ENCODE measurements at regions not wholly inside any gene's neighbourhood (a gene's known extent, or its start where the extent isn't known, plus 50 kb on each side); places are given as distances from the start of the nearest gene placed in this dataset.

DNA sequence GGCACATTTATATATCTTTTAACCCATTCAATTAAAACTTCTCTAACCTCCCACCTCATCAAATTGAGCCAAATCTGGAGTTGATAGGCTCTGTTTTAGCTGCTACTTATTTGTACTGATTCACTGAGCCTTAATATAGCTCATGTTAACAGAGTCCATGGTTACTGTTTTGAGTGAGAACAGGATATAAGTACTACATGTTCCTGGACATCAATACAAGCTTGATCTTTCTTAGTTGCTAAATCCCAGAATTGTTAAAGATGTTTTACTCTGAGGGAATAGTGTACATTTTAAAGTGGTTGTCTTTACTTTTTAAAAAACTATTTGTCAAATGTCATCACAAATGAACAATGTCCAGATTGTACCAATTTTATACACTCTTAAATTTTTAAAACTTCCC, 157.7 kb downstream of the RPRM start:
- TF ChIP-seq, protein P1, sequence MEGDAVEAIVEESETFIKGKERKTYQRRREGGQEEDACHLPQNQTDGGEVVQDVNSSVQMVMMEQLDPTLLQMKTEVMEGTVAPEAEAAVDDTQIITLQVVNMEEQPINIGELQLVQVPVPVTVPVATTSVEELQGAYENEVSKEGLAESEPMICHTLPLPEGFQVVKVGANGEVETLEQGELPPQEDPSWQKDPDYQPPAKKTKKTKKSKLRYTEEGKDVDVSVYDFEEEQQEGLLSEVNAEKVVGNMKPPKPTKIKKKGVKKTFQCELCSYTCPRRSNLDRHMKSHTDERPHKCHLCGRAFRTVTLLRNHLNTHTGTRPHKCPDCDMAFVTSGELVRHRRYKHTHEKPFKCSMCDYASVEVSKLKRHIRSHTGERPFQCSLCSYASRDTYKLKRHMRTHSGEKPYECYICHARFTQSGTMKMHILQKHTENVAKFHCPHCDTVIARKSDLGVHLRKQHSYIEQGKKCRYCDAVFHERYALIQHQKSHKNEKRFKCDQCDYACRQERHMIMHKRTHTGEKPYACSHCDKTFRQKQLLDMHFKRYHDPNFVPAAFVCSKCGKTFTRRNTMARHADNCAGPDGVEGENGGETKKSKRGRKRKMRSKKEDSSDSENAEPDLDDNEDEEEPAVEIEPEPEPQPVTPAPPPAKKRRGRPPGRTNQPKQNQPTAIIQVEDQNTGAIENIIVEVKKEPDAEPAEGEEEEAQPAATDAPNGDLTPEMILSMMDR (IDR thresholded peaks at IDR 0.05; ENCODE audit: low read depth, low read length, missing input control) = no peak
- TF ChIP-seq, protein P2, sequence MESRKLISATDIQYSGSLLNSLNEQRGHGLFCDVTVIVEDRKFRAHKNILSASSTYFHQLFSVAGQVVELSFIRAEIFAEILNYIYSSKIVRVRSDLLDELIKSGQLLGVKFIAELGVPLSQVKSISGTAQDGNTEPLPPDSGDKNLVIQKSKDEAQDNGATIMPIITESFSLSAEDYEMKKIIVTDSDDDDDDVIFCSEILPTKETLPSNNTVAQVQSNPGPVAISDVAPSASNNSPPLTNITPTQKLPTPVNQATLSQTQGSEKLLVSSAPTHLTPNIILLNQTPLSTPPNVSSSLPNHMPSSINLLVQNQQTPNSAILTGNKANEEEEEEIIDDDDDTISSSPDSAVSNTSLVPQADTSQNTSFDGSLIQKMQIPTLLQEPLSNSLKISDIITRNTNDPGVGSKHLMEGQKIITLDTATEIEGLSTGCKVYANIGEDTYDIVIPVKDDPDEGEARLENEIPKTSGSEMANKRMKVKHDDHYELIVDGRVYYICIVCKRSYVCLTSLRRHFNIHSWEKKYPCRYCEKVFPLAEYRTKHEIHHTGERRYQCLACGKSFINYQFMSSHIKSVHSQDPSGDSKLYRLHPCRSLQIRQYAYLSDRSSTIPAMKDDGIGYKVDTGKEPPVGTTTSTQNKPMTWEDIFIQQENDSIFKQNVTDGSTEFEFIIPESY (IDR thresholded peaks at IDR 0.05) = no peak
- TF ChIP-seq, protein P3, sequence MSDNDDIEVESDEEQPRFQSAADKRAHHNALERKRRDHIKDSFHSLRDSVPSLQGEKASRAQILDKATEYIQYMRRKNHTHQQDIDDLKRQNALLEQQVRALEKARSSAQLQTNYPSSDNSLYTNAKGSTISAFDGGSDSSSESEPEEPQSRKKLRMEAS (IDR thresholded peaks at IDR 0.05) = no peak
- no peak for TF ChIP-seq TAF1 (conservative IDR thresholded peaks at IDR 0.05)
- no peak for TF ChIP-seq GABPA (IDR thresholded peaks at IDR 0.05 in 1 of 2, conservative IDR thresholded peaks at IDR 0.05 in 1 of 2)
- no peak for TF ChIP-seq RAD21 (IDR thresholded peaks at IDR 0.05)
- no peak for TF ChIP-seq SP1 (IDR thresholded peaks at IDR 0.05)
- TF ChIP-seq HNF4G (IDR thresholded peaks at IDR 0.05) = no peak
- TF ChIP-seq FOXA1 (IDR thresholded peaks at IDR 0.05) = no peak
- TF ChIP-seq NR2F2 (IDR thresholded peaks at IDR 0.05) = no peak
- TF ChIP-seq, protein P4, sequence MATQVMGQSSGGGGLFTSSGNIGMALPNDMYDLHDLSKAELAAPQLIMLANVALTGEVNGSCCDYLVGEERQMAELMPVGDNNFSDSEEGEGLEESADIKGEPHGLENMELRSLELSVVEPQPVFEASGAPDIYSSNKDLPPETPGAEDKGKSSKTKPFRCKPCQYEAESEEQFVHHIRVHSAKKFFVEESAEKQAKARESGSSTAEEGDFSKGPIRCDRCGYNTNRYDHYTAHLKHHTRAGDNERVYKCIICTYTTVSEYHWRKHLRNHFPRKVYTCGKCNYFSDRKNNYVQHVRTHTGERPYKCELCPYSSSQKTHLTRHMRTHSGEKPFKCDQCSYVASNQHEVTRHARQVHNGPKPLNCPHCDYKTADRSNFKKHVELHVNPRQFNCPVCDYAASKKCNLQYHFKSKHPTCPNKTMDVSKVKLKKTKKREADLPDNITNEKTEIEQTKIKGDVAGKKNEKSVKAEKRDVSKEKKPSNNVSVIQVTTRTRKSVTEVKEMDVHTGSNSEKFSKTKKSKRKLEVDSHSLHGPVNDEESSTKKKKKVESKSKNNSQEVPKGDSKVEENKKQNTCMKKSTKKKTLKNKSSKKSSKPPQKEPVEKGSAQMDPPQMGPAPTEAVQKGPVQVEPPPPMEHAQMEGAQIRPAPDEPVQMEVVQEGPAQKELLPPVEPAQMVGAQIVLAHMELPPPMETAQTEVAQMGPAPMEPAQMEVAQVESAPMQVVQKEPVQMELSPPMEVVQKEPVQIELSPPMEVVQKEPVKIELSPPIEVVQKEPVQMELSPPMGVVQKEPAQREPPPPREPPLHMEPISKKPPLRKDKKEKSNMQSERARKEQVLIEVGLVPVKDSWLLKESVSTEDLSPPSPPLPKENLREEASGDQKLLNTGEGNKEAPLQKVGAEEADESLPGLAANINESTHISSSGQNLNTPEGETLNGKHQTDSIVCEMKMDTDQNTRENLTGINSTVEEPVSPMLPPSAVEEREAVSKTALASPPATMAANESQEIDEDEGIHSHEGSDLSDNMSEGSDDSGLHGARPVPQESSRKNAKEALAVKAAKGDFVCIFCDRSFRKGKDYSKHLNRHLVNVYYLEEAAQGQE (IDR thresholded peaks at IDR 0.05) = no peak
- no peak for TF ChIP-seq RXRA (IDR thresholded peaks at IDR 0.05)

All from liver (tissue), 3 donors.